Endothelial cell of umbilical vein (primary cell): ENCODE measurements at regions not wholly inside any gene's neighbourhood (a gene's known extent, or its start where the extent isn't known, plus 50 kb on each side); places are given as distances from the start of the nearest gene placed in this dataset.
A peak's percentile ranks its signal among the peaks of the same experiment; 100 is the strongest.

Experiments
- BruUV-seq: library from RNA; stranded (reverse); fragments of 400-500 nt; replicated peaks from 2 replicates; lab custom pipeline; 2021; lab: Mats Ljungman, UMichigan
- CTCF ChIA-PET: fragments of 300-600, 350-600 bp; sonication (Branson Sonifier 250); formaldehyde crosslinking; loops from one replicate; lab custom pipeline; 2021; ENCODE audit warnings: antibody characterized with exemption, inconsistent platforms; lab: Charles Lee
- POLR2A ChIA-PET: fragments of 300-600, 350-600 bp; sonication (Branson Sonifier 250); formaldehyde crosslinking; loops from one replicate; lab custom pipeline; 2021; ENCODE audit warnings: antibody characterized with exemption, inconsistent platforms; lab: Charles Lee
- DNase-seq: peaks from one replicate; pipeline ENCODE4 v3.0.0-alpha.2; 2011; ENCODE audit warnings: low read depth, low spot score
- FAIRE-seq: peaks from 2 replicates; lab custom pipeline; 2011; peaks lifted over from hg19 to GRCh38; lab: Jason Lieb, UNC
- H2AFZ ChIP-seq: 2 replicates; pipeline ENCODE4 v1.6.0; 2012; ENCODE audit warnings: low read depth, low read length, control low read depth, inconsistent platforms
- H3K27ac ChIP-seq: 2 replicates; pipeline ENCODE4 v1.5.1; 2011; ENCODE audit warnings: low read depth, mild to moderate bottlenecking, control low read depth, low read length, moderate library complexity; ENCODE audit not compliant: insufficient read depth
- H3K27me3 ChIP-seq, 2 experiments: 2 replicates each; pipeline versions ENCODE4 v1.6.0 to v1.6.1; 2011; ENCODE audit warnings: low read length in 2 of 2, mixed read lengths in 1 of 2; ENCODE audit not compliant: control insufficient read depth in 2 of 2, insufficient read depth in 2 of 2
- H3K36me3 ChIP-seq, 2 experiments: 2 replicates in 1 of 2; 3 replicates in 1 of 2; pipeline ENCODE4 v1.5.1; 2011; ENCODE audit warnings: low read length in 2 of 2, mild to moderate bottlenecking in 1 of 2, moderate library complexity in 1 of 2; ENCODE audit not compliant: control insufficient read depth in 2 of 2, insufficient read depth in 2 of 2; ENCODE audit errors: extremely low read depth in 1 of 2
- H3K4me1 ChIP-seq: 3 replicates; pipeline ENCODE4 v1.5.1; 2011; ENCODE audit warnings: mild to moderate bottlenecking, low read length; ENCODE audit not compliant: control insufficient read depth, insufficient read depth; ENCODE audit errors: extremely low read depth
- H3K4me2 ChIP-seq: 2 replicates; pipeline ENCODE4 v1.6.1; 2011; ENCODE audit warnings: low read length, control low read depth, mixed read lengths; ENCODE audit not compliant: insufficient read depth
- H3K4me3 ChIP-seq, 3 experiments: fragments of 200-600 bp in 1 of 3; sonication (generic), shearing (Covaris generic) in 1 of 3; replicated peaks in 1 of 3; 2 replicates each; pipeline ENCODE4 v1.5.1; 2011 to 2016; ENCODE audit warnings: control low read depth in 3 of 3, low read length in 3 of 3, mild to moderate bottlenecking in 2 of 3, inconsistent platforms in 1 of 3, low read depth in 1 of 3, moderate library complexity in 1 of 3; ENCODE audit not compliant: insufficient read depth in 1 of 3
- H3K79me2 ChIP-seq: 2 replicates; pipeline ENCODE4 v1.6.0; 2012; ENCODE audit warnings: low read length, inconsistent platforms; ENCODE audit not compliant: control insufficient read depth, insufficient read depth
- H3K9ac ChIP-seq: replicated peaks from 2 replicates; pipeline ENCODE3; 2011; ENCODE audit warnings: low read length, control low read depth; ENCODE audit not compliant: insufficient read depth; ENCODE audit errors: extremely low read depth
- H3K9me1 ChIP-seq: replicated peaks from 3 replicates; pipeline ENCODE4 v1.6.0; 2011; ENCODE audit warnings: mild to moderate bottlenecking, low read length; ENCODE audit not compliant: control insufficient read depth, insufficient read depth; ENCODE audit errors: extremely low read depth
- H3K9me3 ChIP-seq: replicated peaks from 2 replicates; pipeline ENCODE4 v1.5.1; 2012; ENCODE audit warnings: low read length, inconsistent platforms; ENCODE audit not compliant: control insufficient read depth, insufficient read depth
- H4K20me1 ChIP-seq: replicated peaks from 2 replicates; pipeline ENCODE3; 2011; ENCODE audit warnings: mild to moderate bottlenecking, low read length; ENCODE audit not compliant: control insufficient read depth, insufficient read depth; ENCODE audit errors: extremely low read depth
- EZH2 ChIP-seq: IDR thresholded peaks from 2 replicates; pipeline ENCODE4 v1.6.1; 2012; ENCODE audit warnings: borderline replicate concordance, low read depth, mild to moderate bottlenecking, moderate library complexity, low read length, inconsistent platforms; ENCODE audit not compliant: severe bottlenecking
- FOS ChIP-seq: IDR thresholded peaks from 2 replicates; pipeline ENCODE4 v1.6.1; 2011; ENCODE audit warnings: mild to moderate bottlenecking, low read length, moderate library complexity, borderline replicate concordance; ENCODE audit not compliant: insufficient read depth
- GATA2 ChIP-seq: IDR thresholded peaks from 2 replicates; pipeline ENCODE4 v1.7.0; 2011; ENCODE audit warnings: low read depth, mild to moderate bottlenecking, moderate library complexity, mixed read lengths, low read length; ENCODE audit not compliant: insufficient read length, insufficient read depth
- JUN ChIP-seq: IDR thresholded peaks from 2 replicates; pipeline ENCODE4 v1.6.1; 2011; ENCODE audit warnings: borderline replicate concordance, low read depth; ENCODE audit not compliant: insufficient read length, insufficient read depth
- MYC ChIP-seq: IDR thresholded peaks from one replicate; pipeline ENCODE4 v1.6.1; 2011; ENCODE audit warnings: mild to moderate bottlenecking, low read depth, low read length
- POLR2A ChIP-seq: IDR thresholded peaks from 2 replicates; pipeline ENCODE4 v1.6.1; 2012; ENCODE audit warnings: low read depth, mild to moderate bottlenecking, control low read depth, low read length
- POLR2AphosphoS5 ChIP-seq: IDR thresholded peaks from 2 replicates; pipeline ENCODE4 v1.6.1; 2012; ENCODE audit warnings: low read depth, mild to moderate bottlenecking, control low read depth, low read length, moderate library complexity; ENCODE audit not compliant: insufficient read depth
- dilution Hi-C: fragments of 300-500 bp; cut with MboI; formaldehyde crosslinking; loops from one replicate; pipeline ENCODE4 v1.15.0; 2019; ENCODE audit warnings: low sequenced_read_pairs; ENCODE audit not compliant: extremely low pct_ligation_motif_present
- intact Hi-C: fragments of 100-400 bp; cut with micrococcal nuclease; formaldehyde crosslinking; loops from one replicate; pipeline ENCODE4 v1.10.0; 2022
- TF ChIP-seq, protein P1 (sequence below): IDR thresholded peaks from 2 replicates; pipeline ENCODE4 v1.6.1; 2011; ENCODE audit not compliant: insufficient read depth, insufficient read length
- TF ChIP-seq, protein P2 (sequence below), 2 donors: IDR thresholded peaks; 1 replicate in 1 of 2; 2 replicates in 1 of 2; pipeline ENCODE4 v1.5.1; 2011; ENCODE audit warnings: low read length in 2 of 2, mild to moderate bottlenecking in 2 of 2, moderate library complexity in 2 of 2, control low read depth in 1 of 2, inconsistent platforms in 1 of 2, low read depth in 1 of 2; ENCODE audit not compliant: insufficient read depth in 1 of 2; ENCODE audit errors: extremely low read depth in 1 of 2

GRCh38 chr13:73828811-73829210 lies 305.4 kb downstream of the KLF12 start:
- no peak for FAIRE-seq

GRCh38 chr13:73827434-73827833 lies 306.8 kb downstream of the KLF12 start:
- no peak overlapping the region for H2AFZ ChIP-seq
- no peak overlapping the region for H3K4me2 ChIP-seq
- no peak overlapping the region for H3K4me3 ChIP-seq
- H4K20me1 ChIP-seq = no peaks in the 10 kb centered on the region
- FAIRE-seq (no peak), DNase-seq (no peak)
- no peaks in the 10 kb centered on the region for H3K27me3 ChIP-seq
- no TSS peak for BruUV-seq
- ChIA-PET POLR2A (no interaction called here), CTCF (interaction anchor here (2.2 kb wide), 1 partner anchor 1392 kb away, joined by 7 read pairs; no protein-coding TSS in a partner anchor)
- peaks cover 3% of the 10 kb centered on the region for H3K79me2 ChIP-seq
- H3K9me3 ChIP-seq = no peaks in the 10 kb centered on the region
- TF ChIP-seq JUN (no peak), GATA2 (no peak), MYC (no peak), EZH2 (no peak), POLR2AphosphoS5 (no peak), FOS (no peak), POLR2A (no peak)
- TF ChIP-seq, protein P1, sequence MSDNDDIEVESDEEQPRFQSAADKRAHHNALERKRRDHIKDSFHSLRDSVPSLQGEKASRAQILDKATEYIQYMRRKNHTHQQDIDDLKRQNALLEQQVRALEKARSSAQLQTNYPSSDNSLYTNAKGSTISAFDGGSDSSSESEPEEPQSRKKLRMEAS = no peak
- TF ChIP-seq, protein P2, sequence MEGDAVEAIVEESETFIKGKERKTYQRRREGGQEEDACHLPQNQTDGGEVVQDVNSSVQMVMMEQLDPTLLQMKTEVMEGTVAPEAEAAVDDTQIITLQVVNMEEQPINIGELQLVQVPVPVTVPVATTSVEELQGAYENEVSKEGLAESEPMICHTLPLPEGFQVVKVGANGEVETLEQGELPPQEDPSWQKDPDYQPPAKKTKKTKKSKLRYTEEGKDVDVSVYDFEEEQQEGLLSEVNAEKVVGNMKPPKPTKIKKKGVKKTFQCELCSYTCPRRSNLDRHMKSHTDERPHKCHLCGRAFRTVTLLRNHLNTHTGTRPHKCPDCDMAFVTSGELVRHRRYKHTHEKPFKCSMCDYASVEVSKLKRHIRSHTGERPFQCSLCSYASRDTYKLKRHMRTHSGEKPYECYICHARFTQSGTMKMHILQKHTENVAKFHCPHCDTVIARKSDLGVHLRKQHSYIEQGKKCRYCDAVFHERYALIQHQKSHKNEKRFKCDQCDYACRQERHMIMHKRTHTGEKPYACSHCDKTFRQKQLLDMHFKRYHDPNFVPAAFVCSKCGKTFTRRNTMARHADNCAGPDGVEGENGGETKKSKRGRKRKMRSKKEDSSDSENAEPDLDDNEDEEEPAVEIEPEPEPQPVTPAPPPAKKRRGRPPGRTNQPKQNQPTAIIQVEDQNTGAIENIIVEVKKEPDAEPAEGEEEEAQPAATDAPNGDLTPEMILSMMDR (IDR thresholded peaks at IDR 0.05; ENCODE audit: extremely low read depth in 1 of 2, insufficient read depth in 1 of 2, low read depth in 1 of 2, low read length in 2 of 2) = no peak
- intact Hi-C loops = no loop called here
- H3K9me1 ChIP-seq = no peaks in the 10 kb centered on the region
- peaks cover 16% of the 10 kb centered on the region for H3K4me1 ChIP-seq
- no peak overlapping the region for H3K27ac ChIP-seq
- dilution Hi-C loops = no loop called here
- no peak overlapping the region for H3K9ac ChIP-seq
- H3K36me3 ChIP-seq = no peaks in the 10 kb centered on the region

More at GRCh38 chr13:73828811-73829210, 305.4 kb downstream of the KLF12 start:
- intact Hi-C loops (loop anchor here (2.0 kb wide), 1 partner anchor 62 kb away; no protein-coding TSS in a partner anchor), dilution Hi-C loops (no loop called here)
- Histone ChIP-seq H3K79me2 (peaks cover 3% of the 10 kb centered on the region), H3K27ac (peak overlapping the region; percentile 51), H3K4me3 (peak overlapping the region in 1 of 3 experiments; percentile 21), H3K27me3 (no peaks in the 10 kb centered on the region), H3K9ac (peak overlapping the region; percentile 17), H3K9me1 (no peaks in the 10 kb centered on the region), H3K9me3 (no peaks in the 10 kb centered on the region), H4K20me1 (no peaks in the 10 kb centered on the region), H2AFZ (peak overlapping the region; percentile 21), H3K36me3 (no peaks in the 10 kb centered on the region), H3K4me1 (peaks cover 16% of the 10 kb centered on the region), H3K4me2 (peak overlapping the region; percentile 63)
- peak; percentile 74 for DNase-seq
- no TSS peak for BruUV-seq
- ChIA-PET CTCF (interaction anchor here (0.9 to 2.2 kb wide), 7 partner anchors 21 to 1429 kb away, joined by 3 to 7 read pairs (median 3); no protein-coding TSS in a partner anchor), POLR2A (no interaction called here)
- TF ChIP-seq GATA2 (peak; percentile 39), EZH2 (no peak)
- TF ChIP-seq, protein P2 (IDR thresholded peaks at IDR 0.05; ENCODE audit: extremely low read depth in 1 of 2, insufficient read depth in 1 of 2, low read depth in 1 of 2, low read length in 2 of 2) = no peak
- TF ChIP-seq, protein P1 = no peak
